Trophoblast cell (in vitro differentiated cells and primary cell): ENCODE measurements at regions not wholly inside any gene's neighbourhood (a gene's known extent, or its start where the extent isn't known, plus 50 kb on each side); places are given as distances from the start of the nearest gene placed in this dataset.

Experiments
- DNase-seq, 2 donors: peaks; one replicate each; pipeline ENCODE4 v3.0.0-alpha.2; 2016
- H2AFZ ChIP-seq: 2 replicates; pipeline ENCODE4 v1.6.1; 2013; ENCODE audit warnings: low read length, moderate library complexity, mild to moderate bottlenecking; ENCODE audit not compliant: insufficient read depth, poor library complexity
- H2AK5ac ChIP-seq: 2 replicates; pipeline ENCODE4 v1.6.1; 2013; ENCODE audit warnings: mild to moderate bottlenecking, low read length
- H2BK120ac ChIP-seq: 2 replicates; pipeline ENCODE4 v1.6.1; 2013; ENCODE audit warnings: low read length, mild to moderate bottlenecking, moderate library complexity; ENCODE audit not compliant: insufficient read depth, poor library complexity
- H2BK12ac ChIP-seq: 2 replicates; pipeline ENCODE4 v1.6.1; 2013; ENCODE audit warnings: mild to moderate bottlenecking, low read length, moderate library complexity
- H2BK5ac ChIP-seq: 2 replicates; pipeline ENCODE4 v1.6.1; 2013; ENCODE audit warnings: low read length, low read depth, moderate library complexity, mild to moderate bottlenecking; ENCODE audit not compliant: poor library complexity
- H3K14ac ChIP-seq: 2 replicates; pipeline ENCODE4 v1.6.1; 2013; ENCODE audit warnings: mild to moderate bottlenecking, low read length
- H3K18ac ChIP-seq: 2 replicates; pipeline ENCODE4 v1.6.1; 2013; ENCODE audit warnings: mild to moderate bottlenecking, low read length
- H3K23ac ChIP-seq: 2 replicates; pipeline ENCODE4 v1.6.1; 2013; ENCODE audit warnings: low read length
- H3K27ac ChIP-seq: 2 replicates; pipeline ENCODE4 v1.5.1; 2013; ENCODE audit warnings: low read depth, mild to moderate bottlenecking, inconsistent platforms, low read length, moderate library complexity
- H3K27me3 ChIP-seq: 2 replicates; pipeline ENCODE4 v1.6.1; 2013; ENCODE audit warnings: inconsistent platforms, mild to moderate bottlenecking, low read length, moderate library complexity; ENCODE audit not compliant: insufficient read depth
- H3K36me3 ChIP-seq, 2 experiments: 1 replicate in 1 of 2; 2 replicates in 1 of 2; pipeline ENCODE4 v1.6.1; 2013; ENCODE audit warnings: low read length in 2 of 2, mild to moderate bottlenecking in 2 of 2, moderate library complexity in 1 of 2; ENCODE audit not compliant: insufficient read depth in 2 of 2, control insufficient read depth in 1 of 2
- H3K4ac ChIP-seq: 2 replicates; pipeline ENCODE4 v1.6.1; 2013; ENCODE audit warnings: low read depth, mild to moderate bottlenecking, low read length, moderate library complexity
- H3K4me1 ChIP-seq, 2 experiments: 1 replicate in 1 of 2; 2 replicates in 1 of 2; pipeline ENCODE4 v1.6.1; 2013; ENCODE audit warnings: low read length in 2 of 2, mild to moderate bottlenecking in 2 of 2, moderate library complexity in 1 of 2; ENCODE audit not compliant: insufficient read depth in 2 of 2, control insufficient read depth in 1 of 2
- H3K4me2 ChIP-seq: 2 replicates; pipeline ENCODE4 v1.6.1; 2013; ENCODE audit warnings: inconsistent platforms, mild to moderate bottlenecking, low read length, moderate library complexity
- H3K4me3 ChIP-seq: 2 replicates; pipeline ENCODE4 v1.5.1; 2013; ENCODE audit warnings: mild to moderate bottlenecking, low read depth, low read length, inconsistent platforms
- H3K79me1 ChIP-seq: one replicate; pipeline ENCODE4 v1.6.1; 2013; ENCODE audit warnings: low read length
- H3K79me2 ChIP-seq: 2 replicates; pipeline ENCODE4 v1.6.1; 2013; ENCODE audit warnings: low read length, mild to moderate bottlenecking; ENCODE audit not compliant: control insufficient read depth, insufficient read depth, poor library complexity
- H3K9ac ChIP-seq: 2 replicates; pipeline ENCODE4 v1.6.1; 2013; ENCODE audit warnings: mild to moderate bottlenecking, low read length
- H3K9me3 ChIP-seq: 2 replicates; pipeline ENCODE4 v1.6.1; 2013; ENCODE audit warnings: low read depth, mild to moderate bottlenecking, control low read depth, inconsistent platforms, low read length; ENCODE audit not compliant: insufficient read depth
- H4K12ac ChIP-seq: 2 replicates; pipeline ENCODE4 v1.6.1; 2013; ENCODE audit warnings: low read depth, mild to moderate bottlenecking, low read length, moderate library complexity
- H4K8ac ChIP-seq: 2 replicates; pipeline ENCODE4 v1.6.1; 2013; ENCODE audit warnings: low read depth, mild to moderate bottlenecking, low read length, moderate library complexity
- H4K91ac ChIP-seq: one replicate; pipeline ENCODE4 v1.6.1; 2013; ENCODE audit warnings: low read depth, mild to moderate bottlenecking, low read length, moderate library complexity
- WGBS: extraction: QIAGEN DNeasy Blood & Tissue Kit; methylation state at CpG from one replicate; pipeline ENCODE4 v1.1.7; 2013; ENCODE audit warnings: missing lambda C conversion rate; ENCODE audit not compliant: insufficient read length, insufficient coverage; ENCODE audit errors: extremely low coverage; 5-methylcytosine and 5-hydroxymethylcytosine counted together

DNA sequence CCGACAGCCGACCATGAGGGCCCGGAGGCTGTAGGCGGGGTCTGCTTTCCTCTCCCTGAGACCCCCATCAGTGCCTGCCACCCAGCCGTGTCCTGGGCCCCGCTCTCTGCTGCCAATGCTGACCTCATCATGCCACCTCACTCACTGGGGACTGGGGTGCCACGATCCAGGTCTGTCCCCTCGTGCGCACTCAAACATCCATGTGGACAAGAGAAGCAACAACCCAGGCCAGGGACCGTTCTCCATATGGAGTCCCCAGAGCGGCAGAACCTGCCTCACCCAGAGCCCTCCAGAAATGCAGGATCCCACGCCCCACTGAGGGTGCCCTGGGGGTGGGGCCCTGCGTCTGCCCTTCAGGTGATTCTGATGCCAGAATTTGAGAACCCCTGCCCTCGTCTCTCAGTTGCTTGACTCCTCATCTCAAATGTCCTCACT is 210.0 kb upstream of the PPP2R2D start:
- DNase-seq = no peak
- Histone ChIP-seq H3K79me1 (no peaks in the 10 kb centered on the region), H3K27me3 (no peaks in the 10 kb centered on the region), H3K27ac (no peak overlapping the region), H3K4me3 (no peak overlapping the region), H3K36me3 (no peaks in the 10 kb centered on the region), H2BK120ac (no peak overlapping the region), H2BK12ac (no peak overlapping the region), H2BK5ac (no peak overlapping the region), H3K4ac (no peak overlapping the region), H3K9me3 (peaks cover 5% of the 10 kb centered on the region), H4K91ac (no peak overlapping the region), H4K12ac (no peak overlapping the region), H2AK5ac (no peak overlapping the region), H4K8ac (no peak overlapping the region), H3K4me2 (no peak overlapping the region), H3K18ac (no peak overlapping the region), H3K79me2 (no peaks in the 10 kb centered on the region), H3K14ac (no peak overlapping the region), H2AFZ (no peak overlapping the region), H3K4me1 (no peaks in the 10 kb centered on the region), H3K9ac (no peak overlapping the region), H3K23ac (no peak overlapping the region)
- no CpG with 5 or more reads among the region's 14 CpGs for WGBS

DNA sequence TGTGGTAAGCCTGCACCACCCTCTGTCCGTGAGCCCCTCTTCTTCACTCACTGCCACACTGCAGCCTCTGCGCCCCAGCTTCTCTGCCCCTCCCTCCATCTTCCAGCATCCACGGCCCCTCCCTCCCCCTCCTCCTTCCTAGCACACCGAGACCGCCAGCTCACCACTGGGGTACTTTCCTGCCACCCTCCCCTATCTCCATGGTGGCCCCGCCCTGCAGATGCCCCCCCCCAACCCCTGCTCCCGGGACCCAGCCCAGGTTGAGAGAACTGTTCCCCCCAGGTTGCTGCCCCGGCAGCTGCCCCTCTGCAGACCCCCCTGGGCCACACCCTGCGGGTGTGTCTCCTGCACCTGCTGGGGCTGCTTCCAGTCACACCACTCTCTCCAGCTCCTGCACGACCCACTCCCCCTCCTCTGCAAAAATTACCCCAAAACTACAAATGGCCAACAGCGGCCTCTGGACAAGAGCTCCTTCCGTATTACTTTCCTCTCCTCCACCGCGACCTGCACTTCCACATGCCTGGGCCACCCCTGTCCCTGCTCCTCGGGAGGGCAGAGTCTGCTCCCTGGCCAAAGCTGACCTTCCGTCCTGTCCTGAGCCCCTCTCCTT is 209.2 kb upstream of the PPP2R2D start:
- WGBS = no CpG with 5 or more reads among the region's 16 CpGs
- H3K79me2 ChIP-seq = no peaks in the 10 kb centered on the region

DNA sequence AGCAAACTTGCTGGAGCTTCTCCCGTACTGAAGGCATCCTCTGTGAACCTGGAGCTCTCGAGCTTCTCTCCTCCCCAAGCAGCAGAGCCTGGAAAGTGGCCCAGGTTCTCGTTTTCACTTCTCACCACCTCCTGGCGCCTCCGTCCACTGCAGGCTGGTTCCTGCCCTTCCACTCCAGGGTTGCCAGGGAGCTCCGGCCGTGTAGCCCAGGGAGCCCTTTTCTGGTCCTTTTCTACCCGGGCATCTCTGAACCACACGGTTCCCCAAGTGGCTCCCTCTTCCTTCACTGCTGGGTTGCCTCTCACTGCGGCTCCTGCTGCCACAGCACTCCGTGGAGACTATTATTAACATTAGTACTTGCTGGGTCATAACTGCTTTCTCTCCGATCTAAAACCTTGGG is 208.6 kb upstream of the PPP2R2D start:
- Histone ChIP-seq H2AK5ac (no peak overlapping the region), H3K14ac (no peak overlapping the region), H3K9me3 (peaks cover 5% of the 10 kb centered on the region), H3K36me3 (no peaks in the 10 kb centered on the region), H3K79me2 (no peaks in the 10 kb centered on the region), H4K12ac (no peak overlapping the region), H2BK12ac (no peak overlapping the region), H3K18ac (no peak overlapping the region), H2AFZ (no peak overlapping the region), H3K9ac (no peak overlapping the region), H2BK5ac (no peak overlapping the region), H3K27ac (no peak overlapping the region), H3K27me3 (no peaks in the 10 kb centered on the region), H3K4me2 (no peak overlapping the region), H3K79me1 (no peaks in the 10 kb centered on the region), H3K4ac (no peak overlapping the region), H3K4me1 (no peaks in the 10 kb centered on the region), H3K23ac (no peak overlapping the region), H4K8ac (no peak overlapping the region), H3K4me3 (no peak overlapping the region), H2BK120ac (no peak overlapping the region), H4K91ac (no peak overlapping the region)
- no CpG with 5 or more reads among the region's 12 CpGs for WGBS
- no peak for DNase-seq

More for the DNA sequence above, 209.2 kb upstream of the PPP2R2D start:
- no peak overlapping the region for H2BK120ac ChIP-seq
- DNase-seq = no peak
- no peak overlapping the region for H3K14ac ChIP-seq
- no peaks in the 10 kb centered on the region for H3K4me1 ChIP-seq
- H3K4me2 ChIP-seq = no peak overlapping the region
- no peak overlapping the region for H4K8ac ChIP-seq
- peaks cover 5% of the 10 kb centered on the region for H3K9me3 ChIP-seq
- H3K4me3 ChIP-seq = no peak overlapping the region
- no peak overlapping the region for H2BK5ac ChIP-seq
- H3K36me3 ChIP-seq = no peaks in the 10 kb centered on the region
- H3K27ac ChIP-seq = no peak overlapping the region
- no peaks in the 10 kb centered on the region for H3K79me1 ChIP-seq
- H4K12ac ChIP-seq = no peak overlapping the region
- H3K23ac ChIP-seq = no peak overlapping the region
- no peak overlapping the region for H3K9ac ChIP-seq
- no peak overlapping the region for H2AFZ ChIP-seq
- H3K4ac ChIP-seq = no peak overlapping the region
- no peak overlapping the region for H3K18ac ChIP-seq
- H4K91ac ChIP-seq = no peak overlapping the region
- no peaks in the 10 kb centered on the region for H3K27me3 ChIP-seq
- no peak overlapping the region for H2BK12ac ChIP-seq
- no peak overlapping the region for H2AK5ac ChIP-seq

DNA sequence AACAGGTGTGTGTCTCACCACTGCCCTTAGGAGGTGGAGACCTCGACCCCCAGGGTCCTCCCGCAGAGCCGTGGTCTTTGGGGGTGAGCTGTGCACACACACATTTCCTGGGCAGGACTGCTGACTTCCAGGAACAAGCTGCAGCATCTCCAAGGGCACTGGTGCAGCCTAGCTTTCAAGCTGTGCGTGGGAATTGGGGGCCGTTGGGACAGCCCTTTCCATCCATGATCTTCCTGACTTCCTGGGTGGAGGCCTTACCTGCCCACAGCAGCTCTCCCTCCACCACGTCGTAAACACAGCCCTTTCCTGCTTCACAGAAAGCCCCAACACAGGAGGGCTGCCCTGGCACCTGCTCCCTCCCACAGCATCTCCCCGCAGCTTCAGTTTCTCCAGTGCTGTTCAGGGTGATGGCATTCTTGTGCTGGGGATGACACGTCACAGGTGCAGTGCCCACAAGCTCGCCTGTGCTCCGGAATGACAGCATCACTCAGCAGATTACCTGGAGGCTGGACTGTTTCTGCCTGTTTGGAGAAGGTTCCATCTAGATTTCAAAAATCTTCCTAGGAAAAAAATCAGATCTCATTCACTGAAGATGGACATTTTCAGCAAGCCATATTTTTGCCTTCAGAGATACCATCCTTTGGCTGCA is 208.0 kb upstream of the PPP2R2D start:
- Histone ChIP-seq H4K12ac (no peak overlapping the region), H2AFZ (no peak overlapping the region), H4K8ac (no peak overlapping the region), H3K4ac (no peak overlapping the region), H3K4me1 (no peaks in the 10 kb centered on the region), H3K27me3 (no peaks in the 10 kb centered on the region), H3K14ac (no peak overlapping the region), H3K79me1 (no peaks in the 10 kb centered on the region), H3K27ac (no peak overlapping the region), H3K23ac (no peak overlapping the region), H3K18ac (no peak overlapping the region), H3K36me3 (no peaks in the 10 kb centered on the region), H2AK5ac (no peak overlapping the region), H2BK120ac (no peak overlapping the region), H2BK5ac (no peak overlapping the region), H2BK12ac (no peak overlapping the region), H4K91ac (no peak overlapping the region), H3K79me2 (no peaks in the 10 kb centered on the region), H3K4me3 (no peak overlapping the region), H3K4me2 (no peak overlapping the region), H3K9me3 (peaks cover 1% of the 10 kb centered on the region), H3K9ac (no peak overlapping the region)
- no peak for DNase-seq
- no CpG with 5 or more reads among the region's 11 CpGs for WGBS
